Endothelial cell of umbilical vein (primary cell): ENCODE measurements at regions not wholly inside any gene's neighbourhood (a gene's known extent, or its start where the extent isn't known, plus 50 kb on each side); places are given as distances from the start of the nearest gene placed in this dataset.

Experiments used
- BruUV-seq: library from RNA; stranded (reverse); fragments of 400-500 nt; replicated peaks from 2 replicates; lab custom pipeline; 2021; lab: Mats Ljungman, UMichigan
- CTCF ChIA-PET: fragments of 300-600, 350-600 bp; sonication (Branson Sonifier 250); formaldehyde crosslinking; loops from one replicate; lab custom pipeline; 2021; ENCODE audit warnings: antibody characterized with exemption, inconsistent platforms; lab: Charles Lee
- POLR2A ChIA-PET: fragments of 300-600, 350-600 bp; sonication (Branson Sonifier 250); formaldehyde crosslinking; loops from one replicate; lab custom pipeline; 2021; ENCODE audit warnings: antibody characterized with exemption, inconsistent platforms; lab: Charles Lee
- DNase-seq: peaks from one replicate; pipeline ENCODE4 v3.0.0-alpha.2; 2011; ENCODE audit warnings: low read depth, low spot score
- FAIRE-seq: peaks from 2 replicates; lab custom pipeline; 2011; peaks lifted over from hg19 to GRCh38; lab: Jason Lieb, UNC
- H2AFZ ChIP-seq: 2 replicates; pipeline ENCODE4 v1.6.0; 2012; ENCODE audit warnings: low read depth, low read length, control low read depth, inconsistent platforms
- H3K27ac ChIP-seq: 2 replicates; pipeline ENCODE4 v1.5.1; 2011; ENCODE audit warnings: low read depth, mild to moderate bottlenecking, control low read depth, low read length, moderate library complexity; ENCODE audit not compliant: insufficient read depth
- H3K27me3 ChIP-seq, 2 experiments: 2 replicates each; pipeline versions ENCODE4 v1.6.0 to v1.6.1; 2011; ENCODE audit warnings: low read length in 2 of 2, mixed read lengths in 1 of 2; ENCODE audit not compliant: control insufficient read depth in 2 of 2, insufficient read depth in 2 of 2
- H3K36me3 ChIP-seq, 2 experiments: 2 replicates in 1 of 2; 3 replicates in 1 of 2; pipeline ENCODE4 v1.5.1; 2011; ENCODE audit warnings: low read length in 2 of 2, mild to moderate bottlenecking in 1 of 2, moderate library complexity in 1 of 2; ENCODE audit not compliant: control insufficient read depth in 2 of 2, insufficient read depth in 2 of 2; ENCODE audit errors: extremely low read depth in 1 of 2
- H3K4me1 ChIP-seq: 3 replicates; pipeline ENCODE4 v1.5.1; 2011; ENCODE audit warnings: mild to moderate bottlenecking, low read length; ENCODE audit not compliant: control insufficient read depth, insufficient read depth; ENCODE audit errors: extremely low read depth
- H3K4me2 ChIP-seq: 2 replicates; pipeline ENCODE4 v1.6.1; 2011; ENCODE audit warnings: low read length, control low read depth, mixed read lengths; ENCODE audit not compliant: insufficient read depth
- H3K4me3 ChIP-seq, 3 experiments: fragments of 200-600 bp in 1 of 3; sonication (generic), shearing (Covaris generic) in 1 of 3; replicated peaks in 1 of 3; 2 replicates each; pipeline ENCODE4 v1.5.1; 2011 to 2016; ENCODE audit warnings: control low read depth in 3 of 3, low read length in 3 of 3, mild to moderate bottlenecking in 2 of 3, inconsistent platforms in 1 of 3, low read depth in 1 of 3, moderate library complexity in 1 of 3; ENCODE audit not compliant: insufficient read depth in 1 of 3
- H3K79me2 ChIP-seq: 2 replicates; pipeline ENCODE4 v1.6.0; 2012; ENCODE audit warnings: low read length, inconsistent platforms; ENCODE audit not compliant: control insufficient read depth, insufficient read depth
- H3K9ac ChIP-seq: replicated peaks from 2 replicates; pipeline ENCODE3; 2011; ENCODE audit warnings: low read length, control low read depth; ENCODE audit not compliant: insufficient read depth; ENCODE audit errors: extremely low read depth
- H3K9me1 ChIP-seq: replicated peaks from 3 replicates; pipeline ENCODE4 v1.6.0; 2011; ENCODE audit warnings: mild to moderate bottlenecking, low read length; ENCODE audit not compliant: control insufficient read depth, insufficient read depth; ENCODE audit errors: extremely low read depth
- H3K9me3 ChIP-seq: replicated peaks from 2 replicates; pipeline ENCODE4 v1.5.1; 2012; ENCODE audit warnings: low read length, inconsistent platforms; ENCODE audit not compliant: control insufficient read depth, insufficient read depth
- H4K20me1 ChIP-seq: replicated peaks from 2 replicates; pipeline ENCODE3; 2011; ENCODE audit warnings: mild to moderate bottlenecking, low read length; ENCODE audit not compliant: control insufficient read depth, insufficient read depth; ENCODE audit errors: extremely low read depth
- CTCF ChIP-seq, 2 donors: IDR thresholded peaks; 1 replicate in 1 of 2; 2 replicates in 1 of 2; pipeline ENCODE4 v1.5.1; 2011; ENCODE audit warnings: low read length in 2 of 2, mild to moderate bottlenecking in 2 of 2, moderate library complexity in 2 of 2, control low read depth in 1 of 2, inconsistent platforms in 1 of 2, low read depth in 1 of 2; ENCODE audit not compliant: insufficient read depth in 1 of 2; ENCODE audit errors: extremely low read depth in 1 of 2
- JUN ChIP-seq: IDR thresholded peaks from 2 replicates; pipeline ENCODE4 v1.6.1; 2011; ENCODE audit warnings: borderline replicate concordance, low read depth; ENCODE audit not compliant: insufficient read length, insufficient read depth
- MAX ChIP-seq: IDR thresholded peaks from 2 replicates; pipeline ENCODE4 v1.6.1; 2011; ENCODE audit not compliant: insufficient read depth, insufficient read length
- POLR2A ChIP-seq: IDR thresholded peaks from 2 replicates; pipeline ENCODE4 v1.6.1; 2012; ENCODE audit warnings: low read depth, mild to moderate bottlenecking, control low read depth, low read length
- dilution Hi-C: fragments of 300-500 bp; cut with MboI; formaldehyde crosslinking; loops from one replicate; pipeline ENCODE4 v1.15.0; 2019; ENCODE audit warnings: low sequenced_read_pairs; ENCODE audit not compliant: extremely low pct_ligation_motif_present
- intact Hi-C: fragments of 100-400 bp; cut with micrococcal nuclease; formaldehyde crosslinking; loops from one replicate; pipeline ENCODE4 v1.10.0; 2022

GRCh38 chr1:199684686-199685273 is 342.7 kb upstream of the NR5A2 start:
- TF ChIP-seq POLR2A = no peak
- TF ChIP-seq MAX = no peak
- no peak for TF ChIP-seq JUN
- peak; percentile 64 to 74 for TF ChIP-seq CTCF (IDR thresholded peaks at IDR 0.05; ENCODE audit: extremely low read depth in 1 of 2, insufficient read depth in 1 of 2, low read depth in 1 of 2, low read length in 2 of 2)
- Histone ChIP-seq H2AFZ (no peak overlapping the region), H3K79me2 (no peaks in the 10 kb centered on the region), H3K9me3 (no peaks in the 10 kb centered on the region), H3K4me2 (peak overlapping the region; percentile 71), H3K9me1 (no peaks in the 10 kb centered on the region), H3K27ac (peak overlapping the region; percentile 69), H3K9ac (peak overlapping the region; percentile 39), H3K4me1 (peaks cover 46% of the 10 kb centered on the region), H3K4me3 (no peak overlapping the region), H4K20me1 (no peaks in the 10 kb centered on the region), H3K27me3 (no peaks in the 10 kb centered on the region), H3K36me3 (no peaks in the 10 kb centered on the region)
- POLR2A ChIA-PET = interaction anchor here (0.6 to 1.0 kb wide), 3 partner anchors 63 to 379 kb away, joined by 4 read pairs; no protein-coding TSS in a partner anchor
- FAIRE-seq (peak; percentile 56), DNase-seq (peak; percentile 88)
- dilution Hi-C loops (no loop called here), intact Hi-C loops (loop anchor here (1.0 to 10.0 kb wide), 12 partner anchors 174 to 826 kb away; no protein-coding TSS in a partner anchor)
- TSS peak; percentile 55 for BruUV-seq
- CTCF ChIA-PET = interaction anchor here (0.5 to 5.4 kb wide), 88 partner anchors 9 to 928 kb away, joined by 3 to 138 read pairs (median 4); partner anchors contain the start of gene NR5A2
